DND-41 (cell line): ENCODE measurements at regions not wholly inside any gene's neighbourhood (a gene's known extent, or its start where the extent isn't known, plus 50 kb on each side); places are given as distances from the start of the nearest gene placed in this dataset.
"Not testable (repeated sequence)": the region's sequence is repeated elsewhere in the genome, so short reads cannot be mapped to it uniquely, and the experiment has no call there.

Experiments
- ATAC-seq: fragments of 200-7000 bp; cut with Tn5 transposase; 3 replicates; pipeline ENCODE4 v1.9.1; 2021; ENCODE audit warnings: low read depth; ENCODE audit not compliant: insufficient read depth
- DNase-seq: peaks from one replicate; pipeline ENCODE4 v3.0.0-alpha.2; 2020
- H2AFZ ChIP-seq: 2 replicates; pipeline ENCODE4 v1.6.0; 2012; ENCODE audit warnings: low read depth, low read length
- H3K27ac ChIP-seq: 2 replicates; pipeline ENCODE4 v1.5.1; 2012; ENCODE audit warnings: low read length, inconsistent platforms
- H3K27me3 ChIP-seq: fragments of 200-600 bp; sonication (generic); 2 replicates; pipeline ENCODE4 v1.6.0; 2012; ENCODE audit warnings: low read length, mild to moderate bottlenecking, inconsistent platforms; ENCODE audit not compliant: insufficient read depth, poor library complexity
- H3K36me3 ChIP-seq: 2 replicates; pipeline ENCODE4 v1.5.1; 2012; ENCODE audit warnings: low read length, inconsistent platforms; ENCODE audit not compliant: insufficient read depth
- H3K4me1 ChIP-seq: 2 replicates; pipeline ENCODE4 v1.5.1; 2012; ENCODE audit warnings: mild to moderate bottlenecking, low read length; ENCODE audit not compliant: insufficient read depth
- H3K4me2 ChIP-seq: 2 replicates; pipeline ENCODE4 v1.6.0; 2012; ENCODE audit warnings: mild to moderate bottlenecking, moderate library complexity, low read length, inconsistent platforms; ENCODE audit not compliant: insufficient read depth
- H3K4me3 ChIP-seq, 2 experiments: fragments of 200-600 bp in 1 of 2; shearing (Covaris generic) in 1 of 2; 2 replicates each; pipeline ENCODE4 v1.5.1; 2012 to 2016; ENCODE audit warnings: inconsistent platforms in 2 of 2, low read length in 2 of 2, mild to moderate bottlenecking in 2 of 2, low read depth in 1 of 2, moderate library complexity in 1 of 2
- H3K79me2 ChIP-seq: 2 replicates; pipeline ENCODE4 v1.6.0; 2012; ENCODE audit warnings: low read length, inconsistent platforms; ENCODE audit not compliant: insufficient read depth
- H3K9ac ChIP-seq: 2 replicates; pipeline ENCODE4 v1.6.0; 2012; ENCODE audit warnings: low read depth, mild to moderate bottlenecking, inconsistent platforms, low read length, moderate library complexity
- H3K9me3 ChIP-seq: 2 replicates; pipeline ENCODE4 v1.5.1; 2012; ENCODE audit warnings: low read length, moderate library complexity, mild to moderate bottlenecking, inconsistent platforms; ENCODE audit not compliant: insufficient read depth, severe bottlenecking
- H4K20me1 ChIP-seq: 2 replicates; pipeline ENCODE4 v1.6.0; 2012; ENCODE audit warnings: low read length; ENCODE audit not compliant: insufficient read depth

DNA sequence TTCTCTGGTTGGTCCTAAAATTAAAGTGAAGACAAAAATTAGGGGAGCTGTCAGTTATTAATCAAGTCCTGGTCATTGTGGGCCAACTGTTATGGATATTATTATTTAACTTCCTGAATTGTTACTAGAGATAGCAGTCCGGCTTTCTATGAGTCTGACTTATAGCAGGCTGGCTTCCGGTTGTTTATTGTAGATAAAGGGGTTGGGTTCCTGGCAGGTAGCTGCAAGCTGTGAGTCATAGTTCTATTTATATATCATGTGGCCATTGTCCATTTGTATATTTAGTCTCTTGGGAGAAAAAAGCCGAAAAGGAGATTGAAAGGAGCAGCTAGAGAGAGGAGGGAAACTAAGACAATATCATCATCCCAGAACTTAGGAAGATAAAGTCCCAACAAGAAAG is 2668.0 kb upstream of the TPTE start:
- not testable (repeated sequence) for H3K27me3 ChIP-seq, H3K4me1 ChIP-seq, H3K4me2 ChIP-seq, H2AFZ ChIP-seq, H3K9ac ChIP-seq, DNase-seq, H3K36me3 ChIP-seq, H3K79me2 ChIP-seq, H4K20me1 ChIP-seq, H3K9me3 ChIP-seq, ATAC-seq, H3K4me3 ChIP-seq, H3K27ac ChIP-seq

GRCh38 chr21:7853836-7854235 is 2667.5 kb upstream of the TPTE start:
- not testable (repeated sequence) for H3K27me3 ChIP-seq, H3K79me2 ChIP-seq, H3K9me3 ChIP-seq, H3K4me1 ChIP-seq, H3K36me3 ChIP-seq, H3K9ac ChIP-seq, H3K27ac ChIP-seq, ATAC-seq, DNase-seq, H3K4me2 ChIP-seq, H3K4me3 ChIP-seq, H2AFZ ChIP-seq, H4K20me1 ChIP-seq
